ENCODE measurements at regions not wholly inside any gene's neighbourhood (a gene's known extent, or its start where the extent isn't known, plus 50 kb on each side); places are given as distances from the start of the nearest gene placed in this dataset.

- Histone ChIP-seq H3K36me3 (no peaks in the 10 kb centered on the region), H3K27me3 (no peaks in the 10 kb centered on the region), H3K4me1 (ENCODE audit: low read depth) (peaks cover 5% of the 10 kb centered on the region), H3K4me3 (no peak overlapping the region), H3K9me3 (ENCODE audit: low read depth) (no peaks in the 10 kb centered on the region), H3K27ac (no peak overlapping the region)
- no peak for DNase-seq (ENCODE audit: low read depth in 1 of 2, low spot score in 1 of 2)
- TF ChIP-seq CTCF (IDR thresholded peaks at IDR 0.05; ENCODE audit: low read depth, low read length): no peak
Observed at GRCh38 chr2:8316356-8316755, 365.5 kb upstream of the ID2 start.

GRCh38 chr2:8317418-8317817 is 364.4 kb upstream of the ID2 start:
- DNase-seq (ENCODE audit: low read depth in 1 of 2, low spot score in 1 of 2): no peak
- no peaks in the 10 kb centered on the region for H3K36me3 ChIP-seq

GRCh38 chr2:8319219-8319618 is 362.6 kb upstream of the ID2 start:
- Histone ChIP-seq H3K27ac (no peak overlapping the region), H3K9me3 (ENCODE audit: low read depth) (no peaks in the 10 kb centered on the region), H3K36me3 (no peaks in the 10 kb centered on the region), H3K4me1 (ENCODE audit: low read depth) (peaks cover 10% of the 10 kb centered on the region), H3K4me3 (no peak overlapping the region), H3K27me3 (no peaks in the 10 kb centered on the region)
- no peak for DNase-seq (ENCODE audit: low read depth in 1 of 2, low spot score in 1 of 2)
- no peak for TF ChIP-seq CTCF (IDR thresholded peaks at IDR 0.05; ENCODE audit: low read depth, low read length)

More at GRCh38 chr2:8317418-8317817, 364.4 kb upstream of the ID2 start:
- no peak overlapping the region for H3K27ac ChIP-seq
- TF ChIP-seq CTCF (IDR thresholded peaks at IDR 0.05; ENCODE audit: low read depth, low read length): no peak
- peaks cover 5% of the 10 kb centered on the region for H3K4me1 ChIP-seq (ENCODE audit: low read depth)
- H3K4me3 ChIP-seq: no peak overlapping the region
- H3K27me3 ChIP-seq: no peaks in the 10 kb centered on the region
- no peaks in the 10 kb centered on the region for H3K9me3 ChIP-seq (ENCODE audit: low read depth)

- no peak overlapping the region for H3K27ac ChIP-seq
- H3K36me3 ChIP-seq: no peaks in the 10 kb centered on the region
- H3K4me1 ChIP-seq (ENCODE audit: low read depth): peaks cover 22% of the 10 kb centered on the region
- DNase-seq (ENCODE audit: low read depth in 1 of 2, low spot score in 1 of 2): no peak
- H3K27me3 ChIP-seq: no peaks in the 10 kb centered on the region
- H3K4me3 ChIP-seq: no peak overlapping the region
- no peaks in the 10 kb centered on the region for H3K9me3 ChIP-seq (ENCODE audit: low read depth)
- TF ChIP-seq CTCF (IDR thresholded peaks at IDR 0.05; ENCODE audit: low read depth, low read length): no peak
Observed at GRCh38 chr2:8320311-8321066, 361.4 kb upstream of the ID2 start.

- TF ChIP-seq CTCF (IDR thresholded peaks at IDR 0.05; ENCODE audit: low read depth, low read length): no peak
- Histone ChIP-seq H3K36me3 (no peaks in the 10 kb centered on the region), H3K27me3 (no peaks in the 10 kb centered on the region), H3K9me3 (ENCODE audit: low read depth) (no peaks in the 10 kb centered on the region), H3K4me1 (ENCODE audit: low read depth) (peaks cover 24% of the 10 kb centered on the region), H3K4me3 (no peak overlapping the region), H3K27ac (no peak overlapping the region)
- no peak for DNase-seq (ENCODE audit: low read depth in 1 of 2, low spot score in 1 of 2)
Observed at GRCh38 chr2:8322634-8323033, 359.2 kb upstream of the ID2 start.
